ENCODE measurements at regions not wholly inside any gene's neighbourhood (a gene's known extent, or its start where the extent isn't known, plus 50 kb on each side); places are given as distances from the start of the nearest gene placed in this dataset.

- no peaks in the 10 kb centered on the region for H3K27me3 ChIP-seq (replicated peaks; ENCODE audit: insufficient read depth, low read length)
- no peaks in the 10 kb centered on the region for H3K9me2 ChIP-seq (replicated peaks; ENCODE audit: insufficient read depth, low read length)
- H3K27ac ChIP-seq (ENCODE audit: low read length), result no peak overlapping the region
- no peaks in the 10 kb centered on the region for H3K4me1 ChIP-seq (ENCODE audit: low read length)
- H3K4me2 ChIP-seq (ENCODE audit: low read depth, low read length), result no peak overlapping the region
- no peak for DNase-seq
- no peaks in the 10 kb centered on the region for H3K9me3 ChIP-seq (replicated peaks; ENCODE audit: insufficient read depth, low read length)
- no peak overlapping the region for H3K4me3 ChIP-seq (ENCODE audit: low read length)
- H3F3A ChIP-seq (ENCODE audit: insufficient read depth, low read length), result no peaks in the 10 kb centered on the region
- no peak overlapping the region for H3K9ac ChIP-seq (ENCODE audit: low read length)
- H3K79me2 ChIP-seq (ENCODE audit: low read length), result no peaks in the 10 kb centered on the region
- no peaks in the 10 kb centered on the region for H4K20me1 ChIP-seq (ENCODE audit: insufficient read depth, low read length)
- H3K36me3 ChIP-seq (replicated peaks; ENCODE audit: insufficient read depth, low read length), result no peaks in the 10 kb centered on the region
- no peak overlapping the region for H2AFZ ChIP-seq (ENCODE audit: low read length)
- TF ChIP-seq CTCF (IDR thresholded peaks at IDR 0.05; ENCODE audit: low read length) (no peak), EZH2 (optimal IDR thresholded peaks at IDR 0.05; ENCODE audit: low read depth, low read length) (no peak), EZH2phosphoT487 (IDR thresholded peaks at IDR 0.05; ENCODE audit: low read length) (no peak)
Observed at GRCh38 chr2:129056959-129057317, 738.3 kb upstream of the HS6ST1 start.

- Histone ChIP-seq H3K27ac (ENCODE audit: low read length) (no peak overlapping the region), H3F3A (ENCODE audit: insufficient read depth, low read length) (no peaks in the 10 kb centered on the region), H3K9me3 (replicated peaks; ENCODE audit: insufficient read depth, low read length) (no peaks in the 10 kb centered on the region), H3K9me2 (replicated peaks; ENCODE audit: insufficient read depth, low read length) (no peaks in the 10 kb centered on the region), H3K36me3 (replicated peaks; ENCODE audit: insufficient read depth, low read length) (no peaks in the 10 kb centered on the region), H3K4me2 (ENCODE audit: low read depth, low read length) (no peak overlapping the region), H3K4me1 (ENCODE audit: low read length) (no peaks in the 10 kb centered on the region), H3K79me2 (ENCODE audit: low read length) (no peaks in the 10 kb centered on the region), H3K4me3 (ENCODE audit: low read length) (no peak overlapping the region), H3K27me3 (replicated peaks; ENCODE audit: insufficient read depth, low read length) (no peaks in the 10 kb centered on the region), H3K9ac (ENCODE audit: low read length) (no peak overlapping the region), H2AFZ (ENCODE audit: low read length) (no peak overlapping the region), H4K20me1 (ENCODE audit: insufficient read depth, low read length) (no peaks in the 10 kb centered on the region)
- no peak for DNase-seq
- TF ChIP-seq EZH2phosphoT487 (IDR thresholded peaks at IDR 0.05; ENCODE audit: low read length) (no peak), CTCF (IDR thresholded peaks at IDR 0.05; ENCODE audit: low read length) (no peak), EZH2 (optimal IDR thresholded peaks at IDR 0.05; ENCODE audit: low read depth, low read length) (no peak)
Observed at GRCh38 chr2:129058981-129059380, 740.3 kb upstream of the HS6ST1 start.

- H2AFZ ChIP-seq (ENCODE audit: low read length), result no peak overlapping the region
- H3K79me2 ChIP-seq (ENCODE audit: low read length), result no peaks in the 10 kb centered on the region
- H3K27ac ChIP-seq (ENCODE audit: low read length), result no peak overlapping the region
- no peak overlapping the region for H3K9ac ChIP-seq (ENCODE audit: low read length)
- no peaks in the 10 kb centered on the region for H3K36me3 ChIP-seq (replicated peaks; ENCODE audit: insufficient read depth, low read length)
- H3K4me1 ChIP-seq (ENCODE audit: low read length), result no peaks in the 10 kb centered on the region
- no peak overlapping the region for H3K4me3 ChIP-seq (ENCODE audit: low read length)
- H3K4me2 ChIP-seq (ENCODE audit: low read depth, low read length), result no peak overlapping the region
- no peak for DNase-seq
- H3K9me2 ChIP-seq (replicated peaks; ENCODE audit: insufficient read depth, low read length), result no peaks in the 10 kb centered on the region
- no peaks in the 10 kb centered on the region for H3K9me3 ChIP-seq (replicated peaks; ENCODE audit: insufficient read depth, low read length)
- no peaks in the 10 kb centered on the region for H3F3A ChIP-seq (ENCODE audit: insufficient read depth, low read length)
- no peak for TF ChIP-seq EZH2phosphoT487 (IDR thresholded peaks at IDR 0.05; ENCODE audit: low read length)
- TF ChIP-seq EZH2 (optimal IDR thresholded peaks at IDR 0.05; ENCODE audit: low read depth, low read length), result no peak
- no peak for TF ChIP-seq CTCF (IDR thresholded peaks at IDR 0.05; ENCODE audit: low read length)
- H3K27me3 ChIP-seq (replicated peaks; ENCODE audit: insufficient read depth, low read length), result no peaks in the 10 kb centered on the region
- H4K20me1 ChIP-seq (ENCODE audit: insufficient read depth, low read length), result no peaks in the 10 kb centered on the region
Observed at GRCh38 chr2:129059476-129059875, 740.8 kb upstream of the HS6ST1 start.
